SK-N-MC (cell line): ENCODE measurements at regions not wholly inside any gene's neighbourhood (a gene's known extent, or its start where the extent isn't known, plus 50 kb on each side); places are given as distances from the start of the nearest gene placed in this dataset.

Source experiments
- DNase-seq: peaks from one replicate; pipeline ENCODE4 v3.0.0-alpha.2; 2011; ENCODE audit warnings: low read depth, low spot score
- H3K27ac ChIP-seq: fragments of 200-600 bp; sonication (generic); 2 replicates; pipeline ENCODE4 v1.5.1; 2016; ENCODE audit warnings: mixed run types
- H3K36me3 ChIP-seq: fragments of 200-600 bp; sonication (generic); 2 replicates; pipeline ENCODE4 v1.6.1; 2017; ENCODE audit warnings: antibody characterized with exemption, low read length, mixed read lengths; ENCODE audit not compliant: insufficient read depth
- H3K4me3 ChIP-seq: fragments of 200-600 bp; sonication (generic); 2 replicates; pipeline ENCODE4 v1.5.1; 2016
- H3K9ac ChIP-seq: fragments of 200-600 bp; sonication (generic); 2 replicates; pipeline ENCODE4 v1.8.0; 2017; ENCODE audit warnings: mixed run types, mixed read lengths; ENCODE audit not compliant: insufficient read length
- H3K9me3 ChIP-seq: fragments of 200-600 bp; sonication (generic); 2 replicates; pipeline ENCODE4 v1.6.1; 2017; ENCODE audit warnings: low read depth, mild to moderate bottlenecking, antibody characterized with exemption, low read length, moderate library complexity, mixed read lengths
- EZH2 ChIP-seq: fragments of 200-600 bp; sonication (generic); IDR thresholded peaks from one replicate; pipeline ENCODE4 v1.6.1; 2017; ENCODE audit warnings: antibody characterized with exemption
- FOXP2 ChIP-seq: optimal IDR thresholded peaks from 2 replicates; pipeline ENCODE3; 2011; ENCODE audit warnings: mild to moderate bottlenecking, moderate library complexity; ENCODE audit not compliant: insufficient read depth; ENCODE audit errors: extremely low read length, control extremely low read depth
- POLR2AphosphoS5 ChIP-seq: IDR thresholded peaks from 2 replicates; pipeline ENCODE4 v1.6.1; 2012; ENCODE audit warnings: mild to moderate bottlenecking, low read depth, low read length, borderline replicate concordance

GRCh38 chr6:74100719-74101287, 404.8 kb downstream of the CD109 start:
- TF ChIP-seq EZH2 (no peak), POLR2AphosphoS5 (no peak), FOXP2 (no peak)
- H3K36me3 ChIP-seq: no peaks in the 10 kb centered on the region
- H3K9me3 ChIP-seq: no peaks in the 10 kb centered on the region
- no peak for DNase-seq
- H3K27ac ChIP-seq: no peak overlapping the region
- no peak overlapping the region for H3K9ac ChIP-seq
- no peak overlapping the region for H3K4me3 ChIP-seq

GRCh38 chr6:74096329-74096728, 400.3 kb downstream of the CD109 start:
- no peak for DNase-seq
- TF ChIP-seq FOXP2 (no peak), EZH2 (no peak), POLR2AphosphoS5 (no peak)
- H3K9ac ChIP-seq: no peak overlapping the region
- no peaks in the 10 kb centered on the region for H3K9me3 ChIP-seq
- no peak overlapping the region for H3K4me3 ChIP-seq
- no peak overlapping the region for H3K27ac ChIP-seq
- no peaks in the 10 kb centered on the region for H3K36me3 ChIP-seq

- Histone ChIP-seq H3K9me3 (no peaks in the 10 kb centered on the region), H3K27ac (no peak overlapping the region), H3K9ac (no peak overlapping the region), H3K36me3 (no peaks in the 10 kb centered on the region), H3K4me3 (no peak overlapping the region)
- TF ChIP-seq FOXP2 (no peak), EZH2 (no peak), POLR2AphosphoS5 (no peak)
- DNase-seq: no peak
Measured at GRCh38 chr6:74093361-74093760, 397.4 kb downstream of the CD109 start.

GRCh38 chr6:74091794-74092157, 395.8 kb downstream of the CD109 start:
- TF ChIP-seq POLR2AphosphoS5 (no peak), EZH2 (no peak), FOXP2 (no peak)
- no peak overlapping the region for H3K27ac ChIP-seq
- H3K9ac ChIP-seq: no peak overlapping the region
- DNase-seq: no peak
- H3K4me3 ChIP-seq: peak overlapping the region; percentile 31
- H3K9me3 ChIP-seq: no peaks in the 10 kb centered on the region
- no peaks in the 10 kb centered on the region for H3K36me3 ChIP-seq

GRCh38 chr6:74091136-74091793, 395.3 kb downstream of the CD109 start:
- no peak overlapping the region for H3K9ac ChIP-seq
- H3K36me3 ChIP-seq: no peaks in the 10 kb centered on the region
- TF ChIP-seq EZH2 (no peak), FOXP2 (no peak), POLR2AphosphoS5 (no peak)
- DNase-seq: peak; percentile 20
- peak overlapping the region; percentile 31 for H3K4me3 ChIP-seq
- no peaks in the 10 kb centered on the region for H3K9me3 ChIP-seq
- H3K27ac ChIP-seq: no peak overlapping the region

- no peak overlapping the region for H3K4me3 ChIP-seq
- peak; percentile 35 for DNase-seq
Measured at GRCh38 chr6:74087899-74088298, 391.9 kb downstream of the CD109 start.

GRCh38 chr6:74075896-74076295, 379.9 kb downstream of the CD109 start:
- no peak for TF ChIP-seq POLR2AphosphoS5
- TF ChIP-seq FOXP2: no peak
- TF ChIP-seq EZH2: no peak
- no peak overlapping the region for H3K27ac ChIP-seq
- no peaks in the 10 kb centered on the region for H3K36me3 ChIP-seq
- H3K4me3 ChIP-seq: no peak overlapping the region
- H3K9ac ChIP-seq: no peak overlapping the region
- no peak for DNase-seq
- H3K9me3 ChIP-seq: no peaks in the 10 kb centered on the region

More at GRCh38 chr6:74087899-74088298, 391.9 kb downstream of the CD109 start:
- no peaks in the 10 kb centered on the region for H3K9me3 ChIP-seq
- no peak overlapping the region for H3K9ac ChIP-seq
- H3K27ac ChIP-seq: no peak overlapping the region
- H3K36me3 ChIP-seq: no peaks in the 10 kb centered on the region
- TF ChIP-seq EZH2 (no peak), POLR2AphosphoS5 (no peak), FOXP2 (no peak)

- TF ChIP-seq EZH2 (no peak), FOXP2 (no peak), POLR2AphosphoS5 (no peak)
- Histone ChIP-seq H3K27ac (no peak overlapping the region), H3K36me3 (no peaks in the 10 kb centered on the region), H3K9me3 (no peaks in the 10 kb centered on the region), H3K4me3 (no peak overlapping the region), H3K9ac (no peak overlapping the region)
- no peak for DNase-seq
Measured at GRCh38 chr6:74075323-74075722, 379.3 kb downstream of the CD109 start.

GRCh38 chr6:74074645-74075044, 378.6 kb downstream of the CD109 start:
- no peak overlapping the region for H3K4me3 ChIP-seq
- no peak for TF ChIP-seq FOXP2
- no peak for TF ChIP-seq POLR2AphosphoS5
- TF ChIP-seq EZH2: no peak
- H3K27ac ChIP-seq: no peak overlapping the region
- H3K9me3 ChIP-seq: no peaks in the 10 kb centered on the region
- H3K9ac ChIP-seq: no peak overlapping the region
- no peak for DNase-seq
- H3K36me3 ChIP-seq: no peaks in the 10 kb centered on the region
